ENCODE measurements at regions not wholly inside any gene's neighbourhood (a gene's known extent, or its start where the extent isn't known, plus 50 kb on each side); places are given as distances from the start of the nearest gene placed in this dataset.

- no peak overlapping the region for H3K27ac ChIP-seq
- H3K4me1 ChIP-seq, result no peaks in the 10 kb centered on the region
- no peak for TF ChIP-seq CTCF (IDR thresholded peaks at IDR 0.05)
- no peaks in the 10 kb centered on the region for H3K36me3 ChIP-seq
- no peak for DNase-seq (ENCODE audit: low spot score)
- no peak overlapping the region for H3K4me3 ChIP-seq
- H3K27me3 ChIP-seq, result no peaks in the 10 kb centered on the region
- H3K9me3 ChIP-seq, result no peaks in the 10 kb centered on the region
Observed at GRCh38 chr22:19640306-19640705, 74.0 kb upstream of the SEPTIN5 start.

DNA sequence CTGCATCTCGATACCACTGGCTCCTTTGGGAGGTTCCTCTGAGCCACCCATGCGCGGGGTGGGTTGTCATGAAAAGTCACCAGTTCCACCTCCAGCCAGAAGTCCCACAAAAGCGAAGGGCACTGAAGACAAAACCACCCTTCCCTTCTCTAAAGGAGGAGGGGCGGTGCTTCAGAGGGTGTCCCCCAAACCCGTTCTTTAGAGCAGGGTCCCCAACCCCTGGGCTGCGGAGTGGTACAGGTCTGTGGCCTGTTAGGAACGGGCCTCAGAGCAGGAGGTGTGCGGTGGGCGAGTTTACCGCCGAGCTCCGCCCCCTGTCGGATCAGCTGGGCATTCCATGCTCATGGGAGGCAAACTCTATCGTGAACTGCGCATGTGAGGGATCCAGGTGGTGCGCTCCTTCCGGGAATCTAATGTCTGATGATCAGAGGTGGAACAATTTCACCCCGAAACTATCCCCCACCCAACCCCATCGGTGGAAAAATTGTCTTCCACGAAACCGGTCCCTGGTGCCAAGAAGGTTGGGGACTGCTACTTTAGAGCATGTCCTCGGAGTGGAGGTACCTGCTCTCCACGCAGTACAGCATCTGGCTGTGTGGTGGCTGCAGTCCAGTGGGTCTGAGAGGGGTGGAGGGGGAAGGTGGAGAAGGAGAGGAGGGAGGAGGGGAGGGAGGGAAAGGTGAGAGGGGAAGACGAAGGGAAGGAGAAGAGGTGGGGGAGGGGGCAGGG lies 72.9 kb upstream of the SEPTIN5 start:
- Histone ChIP-seq H3K9me3 (peaks cover 0 to under 1% of the 10 kb centered on the region in 2 donors), H3K36me3 (no peaks in the 10 kb centered on the region), H3K27me3 (no peaks in the 10 kb centered on the region), H3K27ac (no peak overlapping the region), H3K4me1 (no peaks in the 10 kb centered on the region), H3K4me3 (no peak overlapping the region)
- no peak for DNase-seq (ENCODE audit: low spot score)
- TF ChIP-seq CTCF (IDR thresholded peaks at IDR 0.05), result peak in 1 of 2 donors; percentile 35

DNA sequence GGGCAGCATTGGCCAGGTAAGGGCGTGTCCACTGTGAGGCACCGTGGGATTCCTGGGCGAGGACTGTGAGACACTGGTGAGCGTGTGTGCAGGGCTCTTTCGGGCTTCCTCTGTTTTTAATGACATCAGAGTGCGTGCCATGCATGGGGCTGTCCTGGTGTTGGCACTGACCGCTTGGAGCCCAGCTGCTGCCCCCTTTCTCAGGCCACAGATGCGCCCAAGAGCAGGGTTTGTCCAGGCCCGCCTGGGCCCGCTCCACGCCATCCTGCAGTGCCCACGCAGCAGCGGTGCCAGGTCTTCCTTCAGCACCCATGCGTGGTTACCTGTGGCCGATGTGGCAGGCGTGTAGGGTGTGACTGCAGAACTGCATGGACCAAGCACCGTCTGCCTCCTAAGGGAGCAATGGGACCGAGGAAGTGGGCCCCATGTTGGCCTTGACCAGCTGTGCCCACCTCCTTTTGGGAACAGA lies 72.3 kb upstream of the SEPTIN5 start:
- Histone ChIP-seq H3K27me3 (no peaks in the 10 kb centered on the region), H3K4me1 (no peaks in the 10 kb centered on the region), H3K4me3 (no peak overlapping the region), H3K9me3 (peaks cover 0 to 5% of the 10 kb centered on the region in 2 donors), H3K27ac (no peak overlapping the region), H3K36me3 (no peaks in the 10 kb centered on the region)
- no peak for TF ChIP-seq CTCF (IDR thresholded peaks at IDR 0.05)
- DNase-seq (ENCODE audit: low spot score), result no peak

DNA sequence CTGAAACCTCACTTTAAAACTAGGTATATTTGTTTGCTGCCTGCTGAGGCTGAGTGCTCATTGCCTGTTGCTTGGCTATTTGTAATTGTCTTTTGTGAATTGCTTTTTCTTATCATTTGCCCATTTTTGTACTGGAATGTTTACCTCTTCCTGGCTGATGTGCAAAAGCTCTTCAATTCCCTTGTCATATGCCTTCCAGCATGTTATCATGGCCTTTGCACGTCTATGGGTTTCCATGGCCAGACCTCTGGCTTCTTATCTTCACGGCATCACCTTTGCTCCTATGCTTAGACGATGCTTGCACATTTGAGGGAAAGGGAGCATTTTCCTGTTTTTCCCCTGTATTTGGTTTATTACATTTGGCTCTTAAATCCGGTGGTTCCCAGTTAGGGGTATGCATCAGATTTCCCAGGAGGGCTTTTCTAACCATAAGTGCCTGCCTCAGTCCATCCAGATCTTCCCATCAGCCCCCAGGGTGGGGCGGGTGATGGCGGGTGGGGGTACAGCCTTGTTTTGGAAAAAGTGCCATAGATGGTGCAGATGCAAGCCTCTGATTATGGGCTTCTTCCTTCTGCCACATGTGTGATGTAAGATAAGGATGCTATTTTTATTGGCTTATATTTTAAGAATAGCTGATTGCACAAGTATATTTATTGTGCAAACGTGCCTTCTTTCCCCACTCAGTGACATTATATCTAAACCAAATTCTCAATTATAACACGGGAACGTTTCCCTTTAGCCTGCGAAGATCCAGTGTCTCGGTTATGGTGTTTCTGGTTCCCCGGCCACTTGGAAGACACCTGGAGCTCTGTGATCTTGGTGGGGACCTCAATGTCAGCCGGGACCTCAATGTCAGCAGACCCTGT lies 70.6 kb upstream of the SEPTIN5 start:
- Histone ChIP-seq H3K4me1 (no peaks in the 10 kb centered on the region), H3K9me3 (peaks cover 0 to 22% of the 10 kb centered on the region in 2 donors), H3K4me3 (no peak overlapping the region), H3K36me3 (no peaks in the 10 kb centered on the region), H3K27ac (no peak overlapping the region), H3K27me3 (no peaks in the 10 kb centered on the region)
- DNase-seq (ENCODE audit: low spot score), result no peak
- TF ChIP-seq CTCF (IDR thresholded peaks at IDR 0.05), result no peak

- DNase-seq (ENCODE audit: low spot score), result no peak
- Histone ChIP-seq H3K4me1 (no peaks in the 10 kb centered on the region), H3K36me3 (no peaks in the 10 kb centered on the region), H3K27ac (no peak overlapping the region), H3K27me3 (no peaks in the 10 kb centered on the region), H3K4me3 (no peak overlapping the region), H3K9me3 (peaks cover 0 to 31% of the 10 kb centered on the region in 2 donors)
- TF ChIP-seq CTCF (IDR thresholded peaks at IDR 0.05), result no peak
Observed at GRCh38 chr22:19644314-19645223, 69.7 kb upstream of the SEPTIN5 start.
